Mesothelial cell of epicardium (in vitro differentiated cells): ENCODE measurements at regions not wholly inside any gene's neighbourhood (a gene's known extent, or its start where the extent isn't known, plus 50 kb on each side); places are given as distances from the start of the nearest gene placed in this dataset.

ENCODE experiments used
- DNase-seq, 2 experiments: peaks; one replicate each; pipeline ENCODE4 v3.0.0; 2021; ENCODE audit warnings: low spot score in 2 of 2; ENCODE audit not compliant: unreplicated experiment in 2 of 2
- H3K27ac Mint-ChIP-seq: 2 replicates; pipeline ENCODE4 v1.8.0; 2021; ENCODE audit warnings: mixed read lengths
- H3K27me3 Mint-ChIP-seq: 2 replicates; pipeline ENCODE4 v1.8.0; 2021; ENCODE audit warnings: low read depth, mixed read lengths
- H3K36me3 Mint-ChIP-seq: 2 replicates; pipeline ENCODE4 v1.8.0; 2021; ENCODE audit warnings: mixed read lengths
- H3K4me1 Mint-ChIP-seq: 2 replicates; pipeline ENCODE4 v1.8.0; 2021; ENCODE audit warnings: mixed read lengths
- H3K4me3 Mint-ChIP-seq: 2 replicates; pipeline ENCODE4 v1.8.0; 2021; ENCODE audit warnings: mild to moderate bottlenecking, moderate library complexity, mixed read lengths
- H3K9me3 Mint-ChIP-seq: 2 replicates; pipeline ENCODE4 v1.8.0; 2021; ENCODE audit warnings: mixed read lengths
- CTCF ChIP-seq: fragments of 200-600 bp; sonication (generic); IDR thresholded peaks from one replicate; pipeline ENCODE4 v1.5.0; 2021; ENCODE audit warnings: antibody characterized with exemption; ENCODE audit not compliant: unreplicated experiment

- no peak overlapping the region for H3K4me3 Mint-ChIP-seq
- peaks cover 2% of the 10 kb centered on the region for H3K4me1 Mint-ChIP-seq
- no peaks in the 10 kb centered on the region for H3K27me3 Mint-ChIP-seq
- H3K27ac Mint-ChIP-seq, result no peak overlapping the region
- H3K36me3 Mint-ChIP-seq, result no peaks in the 10 kb centered on the region
- H3K9me3 Mint-ChIP-seq, result no peaks in the 10 kb centered on the region
- TF ChIP-seq CTCF, result peak; percentile 58
- DNase-seq, result no peak
Measured at GRCh38 chr7:10889266-10889898, 84.3 kb upstream of the PHF14 start.

GRCh38 chr7:10908600-10908999 is 65.1 kb upstream of the PHF14 start:
- TF ChIP-seq CTCF, result no peak
- Mint-ChIP-seq H3K4me3 (no peak overlapping the region), H3K27ac (peak overlapping the region; percentile 10), H3K27me3 (no peaks in the 10 kb centered on the region), H3K9me3 (peaks cover 16% of the 10 kb centered on the region), H3K4me1 (peaks cover 7% of the 10 kb centered on the region), H3K36me3 (peaks cover 6% of the 10 kb centered on the region)
- DNase-seq, result peak in 1 of 2 experiments; percentile 42

- Mint-ChIP-seq H3K27ac (no peak overlapping the region), H3K27me3 (no peaks in the 10 kb centered on the region), H3K4me3 (no peak overlapping the region), H3K36me3 (peaks cover 8% of the 10 kb centered on the region), H3K4me1 (peaks cover 16% of the 10 kb centered on the region), H3K9me3 (peaks cover 13% of the 10 kb centered on the region)
- TF ChIP-seq CTCF, result no peak
- no peak for DNase-seq
Measured at GRCh38 chr7:10910447-10910846, 63.2 kb upstream of the PHF14 start.

- Mint-ChIP-seq H3K27ac (no peak overlapping the region), H3K4me1 (peaks cover 16% of the 10 kb centered on the region), H3K4me3 (no peak overlapping the region), H3K36me3 (peaks cover 8% of the 10 kb centered on the region), H3K9me3 (peaks cover 13% of the 10 kb centered on the region), H3K27me3 (no peaks in the 10 kb centered on the region)
- no peak for DNase-seq
- no peak for TF ChIP-seq CTCF
Measured at GRCh38 chr7:10912077-10912476, 61.6 kb upstream of the PHF14 start.

GRCh38 chr7:10913457-10913856 is 60.2 kb upstream of the PHF14 start:
- Mint-ChIP-seq H3K27ac (no peak overlapping the region), H3K9me3 (peaks cover 13% of the 10 kb centered on the region), H3K4me1 (peaks cover 23% of the 10 kb centered on the region), H3K36me3 (peaks cover 8% of the 10 kb centered on the region), H3K4me3 (no peak overlapping the region), H3K27me3 (no peaks in the 10 kb centered on the region)
- DNase-seq, result no peak
- no peak for TF ChIP-seq CTCF
